GM18861 (cell line): ENCODE measurements at regions not wholly inside any gene's neighbourhood (a gene's known extent, or its start where the extent isn't known, plus 50 kb on each side); places are given as distances from the start of the nearest gene placed in this dataset.

ENCODE experiments used
- ATAC-seq: cut with Tn5 transposase; IDR thresholded peaks from one replicate; pipeline ENCODE4 v1.9.1; 2021; ENCODE audit not compliant: unreplicated experiment

GRCh38 chr12:88957358-88957757 is 377.1 kb upstream of the KITLG start:
- no peak for ATAC-seq

- ATAC-seq, result no peak
These were observed 375.3 kb upstream of the KITLG start for GRCh38 chr12:88955531-88955930.

GRCh38 chr12:88953029-88953586 is 372.8 kb upstream of the KITLG start:
- ATAC-seq, result no peak

GRCh38 chr12:88952562-88952942 is 372.3 kb upstream of the KITLG start:
- no peak for ATAC-seq

- no peak for ATAC-seq
These were observed 371.7 kb upstream of the KITLG start for GRCh38 chr12:88951860-88952561.

- ATAC-seq, result no peak
These were observed 370.9 kb upstream of the KITLG start for GRCh38 chr12:88951177-88951576.

- no peak for ATAC-seq
These were observed 367.3 kb upstream of the KITLG start for GRCh38 chr12:88947486-88948043.

- peak; percentile 71 for ATAC-seq
These were observed 366.2 kb upstream of the KITLG start for GRCh38 chr12:88946372-88946997.

- ATAC-seq, result no peak
These were observed 364.9 kb upstream of the KITLG start for GRCh38 chr12:88945051-88945732.

- no peak for ATAC-seq
These were observed 364.1 kb upstream of the KITLG start for GRCh38 chr12:88944397-88944796.

GRCh38 chr12:88940854-88941253 is 360.6 kb upstream of the KITLG start:
- ATAC-seq, result no peak

- no peak for ATAC-seq
These were observed 355.6 kb upstream of the KITLG start for GRCh38 chr12:88935856-88936255.

- no peak for ATAC-seq
These were observed 354.0 kb upstream of the KITLG start for GRCh38 chr12:88934163-88934747.

- peak; percentile 47 for ATAC-seq
These were observed 352.2 kb upstream of the KITLG start for GRCh38 chr12:88932457-88932856.

- peak; percentile 77 for ATAC-seq
These were observed 351.3 kb upstream of the KITLG start for GRCh38 chr12:88931598-88931997.

GRCh38 chr12:88925454-88925853 is 345.2 kb upstream of the KITLG start:
- ATAC-seq, result no peak

GRCh38 chr12:88924162-88924561 is 343.9 kb upstream of the KITLG start:
- no peak for ATAC-seq

- ATAC-seq, result no peak
These were observed 343.4 kb upstream of the KITLG start for GRCh38 chr12:88923631-88924030.

GRCh38 chr12:88922816-88923215 is 342.5 kb upstream of the KITLG start:
- no peak for ATAC-seq

- no peak for ATAC-seq
These were observed 341.7 kb upstream of the KITLG start for GRCh38 chr12:88921890-88922532.

- no peak for ATAC-seq
These were observed 341.2 kb upstream of the KITLG start for GRCh38 chr12:88921434-88921833.
